ENCODE measurements at regions not wholly inside any gene's neighbourhood (a gene's known extent, or its start where the extent isn't known, plus 50 kb on each side); places are given as distances from the start of the nearest gene placed in this dataset.

DNA sequence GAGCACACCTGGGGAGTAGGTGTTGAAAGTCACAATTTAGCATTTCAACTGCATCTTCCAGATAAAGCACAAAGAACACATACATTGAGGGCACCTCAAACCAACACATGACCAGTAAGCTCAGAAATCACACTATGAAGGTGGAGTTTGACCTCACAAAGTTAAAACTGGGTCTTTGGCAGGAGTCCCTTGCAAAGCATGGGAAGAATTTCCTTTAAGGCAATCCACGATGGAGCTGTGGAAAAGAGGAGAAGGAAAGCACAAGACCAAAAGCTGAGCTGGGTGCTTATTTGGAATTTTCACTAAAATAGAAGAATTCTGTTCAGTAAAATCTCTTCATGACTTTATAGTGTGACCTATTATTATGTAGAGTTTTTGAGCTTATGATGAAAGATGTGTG, 212.9 kb upstream of the APCDD1 start:
- intact Hi-C loops (cut with DNase I, micrococcal nuclease): no loop called here
- Histone ChIP-seq H3K9me3 (no peaks in the 10 kb centered on the region), H3K4me3 (no peak overlapping the region), H3K4me1 (ENCODE audit: low read depth) (no peaks in the 10 kb centered on the region), H3K36me3 (ENCODE audit: low read depth) (no peaks in the 10 kb centered on the region)
- DNase-seq: no peak
- TF ChIP-seq, protein P1, sequence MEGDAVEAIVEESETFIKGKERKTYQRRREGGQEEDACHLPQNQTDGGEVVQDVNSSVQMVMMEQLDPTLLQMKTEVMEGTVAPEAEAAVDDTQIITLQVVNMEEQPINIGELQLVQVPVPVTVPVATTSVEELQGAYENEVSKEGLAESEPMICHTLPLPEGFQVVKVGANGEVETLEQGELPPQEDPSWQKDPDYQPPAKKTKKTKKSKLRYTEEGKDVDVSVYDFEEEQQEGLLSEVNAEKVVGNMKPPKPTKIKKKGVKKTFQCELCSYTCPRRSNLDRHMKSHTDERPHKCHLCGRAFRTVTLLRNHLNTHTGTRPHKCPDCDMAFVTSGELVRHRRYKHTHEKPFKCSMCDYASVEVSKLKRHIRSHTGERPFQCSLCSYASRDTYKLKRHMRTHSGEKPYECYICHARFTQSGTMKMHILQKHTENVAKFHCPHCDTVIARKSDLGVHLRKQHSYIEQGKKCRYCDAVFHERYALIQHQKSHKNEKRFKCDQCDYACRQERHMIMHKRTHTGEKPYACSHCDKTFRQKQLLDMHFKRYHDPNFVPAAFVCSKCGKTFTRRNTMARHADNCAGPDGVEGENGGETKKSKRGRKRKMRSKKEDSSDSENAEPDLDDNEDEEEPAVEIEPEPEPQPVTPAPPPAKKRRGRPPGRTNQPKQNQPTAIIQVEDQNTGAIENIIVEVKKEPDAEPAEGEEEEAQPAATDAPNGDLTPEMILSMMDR (IDR thresholded peaks at IDR 0.05): no peak
- no peak for ATAC-seq

DNA sequence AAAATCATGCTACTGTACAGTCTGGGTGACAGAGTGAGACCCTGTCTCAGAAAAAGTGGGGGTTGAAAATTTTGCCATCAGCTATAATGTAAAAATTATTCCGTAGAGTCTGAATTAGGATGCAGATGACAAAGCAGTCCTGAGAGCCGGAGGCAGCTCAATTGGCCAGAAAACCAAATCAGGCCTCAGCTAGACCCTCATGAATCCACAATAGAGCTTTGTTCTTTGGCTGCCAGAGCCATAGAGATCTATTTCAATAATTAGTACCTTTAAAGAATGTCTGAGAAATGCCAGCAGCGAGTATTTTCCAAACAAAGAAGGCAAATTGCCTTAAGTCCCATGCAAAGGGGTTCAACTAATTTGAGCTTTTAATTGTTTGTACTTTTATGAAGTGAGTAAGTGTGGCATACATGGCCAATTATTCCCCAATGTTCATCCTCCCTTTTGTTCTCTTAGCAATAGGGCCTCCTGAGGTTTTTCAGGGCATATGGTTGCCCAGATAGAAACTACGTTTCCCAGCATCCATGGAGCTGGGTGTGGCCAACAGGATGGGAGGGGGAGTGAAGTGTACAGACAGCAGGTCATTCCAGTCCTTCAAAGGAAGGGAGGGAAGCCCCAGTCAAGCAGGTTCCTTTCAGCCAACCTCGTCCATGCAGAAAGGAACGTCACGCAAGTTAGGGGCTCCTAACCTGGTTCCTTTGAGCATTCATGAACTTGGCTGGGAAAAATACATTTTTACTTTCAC, 211.3 kb upstream of the APCDD1 start:
- H3K36me3 ChIP-seq (ENCODE audit: low read depth): no peaks in the 10 kb centered on the region
- no peaks in the 10 kb centered on the region for H3K9me3 ChIP-seq
- no peaks in the 10 kb centered on the region for H3K4me1 ChIP-seq (ENCODE audit: low read depth)
- intact Hi-C loops (cut with DNase I, micrococcal nuclease): no loop called here
- ATAC-seq (no peak), DNase-seq (no peak)
- TF ChIP-seq, protein P1 (IDR thresholded peaks at IDR 0.05): no peak
- H3K4me3 ChIP-seq: no peak overlapping the region

DNA sequence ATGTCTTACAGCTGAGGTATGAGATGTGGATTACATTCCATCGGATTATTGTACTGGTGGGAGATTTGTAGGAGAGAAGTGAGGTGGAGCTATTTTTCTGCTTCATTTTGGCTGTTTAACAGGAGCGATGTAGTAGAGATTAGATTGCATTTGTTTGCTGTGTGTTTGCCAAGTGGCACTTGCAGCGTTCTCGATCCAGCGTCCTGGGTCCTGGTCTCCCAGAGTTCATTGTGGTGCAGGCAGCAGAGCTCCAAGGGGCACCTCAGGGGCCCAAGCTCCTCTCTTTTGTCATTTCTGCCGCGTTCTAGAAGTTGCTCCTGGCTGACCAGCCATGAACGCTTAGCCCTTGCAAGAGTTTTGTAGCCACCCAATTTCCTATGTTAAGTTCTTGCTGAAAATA, 210.1 kb upstream of the APCDD1 start:
- intact Hi-C loops (cut with DNase I, micrococcal nuclease): no loop called here
- no peak for DNase-seq
- TF ChIP-seq, protein P1 (IDR thresholded peaks at IDR 0.05): no peak
- Histone ChIP-seq H3K9me3 (no peaks in the 10 kb centered on the region), H3K36me3 (ENCODE audit: low read depth) (no peaks in the 10 kb centered on the region), H3K4me3 (no peak overlapping the region), H3K4me1 (ENCODE audit: low read depth) (no peaks in the 10 kb centered on the region)
- no peak for ATAC-seq

DNA sequence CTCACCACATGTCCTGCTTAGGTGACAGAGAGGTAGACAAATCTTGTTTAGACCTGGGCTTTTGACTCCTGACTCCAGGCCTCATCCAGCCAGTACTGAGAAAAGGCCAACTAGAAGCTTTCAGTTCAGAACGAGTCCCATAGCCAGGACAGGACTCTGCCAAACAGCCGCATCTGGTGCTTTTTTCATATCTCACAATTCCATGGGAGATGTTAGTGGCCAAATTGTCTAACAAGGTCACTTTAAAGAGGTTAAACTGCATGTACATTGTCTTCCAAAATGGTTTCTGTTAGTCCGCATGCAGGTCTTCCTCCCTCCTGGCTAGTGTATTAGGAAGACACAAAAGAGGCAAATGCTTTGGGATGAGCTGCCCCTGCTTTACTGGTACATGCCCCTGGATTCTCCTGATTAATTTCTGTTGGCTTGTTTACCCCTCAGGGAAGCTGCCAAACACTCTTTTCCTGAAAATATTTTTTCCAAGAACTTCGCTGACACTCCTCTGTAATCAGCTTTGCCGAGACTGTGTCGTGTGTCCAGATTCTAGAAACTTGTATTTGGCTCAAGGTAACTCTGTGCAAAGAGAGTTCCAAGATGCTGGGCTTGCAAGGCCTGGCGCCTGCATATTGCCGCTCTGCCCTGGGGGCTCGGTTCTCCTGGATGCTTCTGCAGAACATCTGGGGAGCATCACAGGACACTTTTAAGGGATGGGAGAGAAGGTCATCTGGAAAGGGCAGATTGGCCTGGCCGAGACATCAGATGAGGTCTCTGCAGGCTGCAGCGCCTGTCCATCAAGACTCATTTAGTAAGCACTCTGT, 209.2 kb upstream of the APCDD1 start:
- Histone ChIP-seq H3K4me1 (ENCODE audit: low read depth) (no peaks in the 10 kb centered on the region), H3K4me3 (no peak overlapping the region), H3K9me3 (no peaks in the 10 kb centered on the region), H3K36me3 (ENCODE audit: low read depth) (no peaks in the 10 kb centered on the region)
- ATAC-seq (no peak), DNase-seq (no peak)
- intact Hi-C loops (cut with DNase I, micrococcal nuclease): no loop called here
- TF ChIP-seq, protein P1 (IDR thresholded peaks at IDR 0.05): no peak

DNA sequence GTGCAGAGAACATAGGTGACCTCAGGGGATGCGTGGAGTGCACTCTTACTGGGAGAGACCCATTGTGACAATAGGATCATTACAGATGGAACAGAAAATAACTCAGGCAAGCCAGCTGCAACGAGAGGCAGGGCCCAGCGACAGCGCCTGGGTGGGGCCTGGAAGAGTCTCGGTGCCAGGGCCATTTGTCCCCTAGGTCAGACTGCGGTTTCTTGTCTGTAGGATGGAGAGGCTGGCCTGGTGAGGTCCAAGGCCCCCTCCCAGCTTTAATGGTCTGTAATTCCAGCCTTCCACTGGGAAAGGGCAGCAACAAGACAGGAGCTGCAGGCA, 208.6 kb upstream of the APCDD1 start:
- ATAC-seq: no peak
- no peak overlapping the region for H3K4me3 ChIP-seq
- H3K4me1 ChIP-seq (ENCODE audit: low read depth): no peaks in the 10 kb centered on the region
- H3K9me3 ChIP-seq: no peaks in the 10 kb centered on the region
- TF ChIP-seq, protein P1 (IDR thresholded peaks at IDR 0.05): no peak
- no peaks in the 10 kb centered on the region for H3K36me3 ChIP-seq (ENCODE audit: low read depth)
- DNase-seq: no peak
- intact Hi-C loops (cut with DNase I, micrococcal nuclease): no loop called here
